Endothelial cell of umbilical vein (primary cell): ENCODE measurements at regions not wholly inside any gene's neighbourhood (a gene's known extent, or its start where the extent isn't known, plus 50 kb on each side); places are given as distances from the start of the nearest gene placed in this dataset.

Experiments
- BruUV-seq: library from RNA; stranded (reverse); fragments of 400-500 nt; replicated peaks from 2 replicates; lab custom pipeline; 2021; lab: Mats Ljungman, UMichigan
- CTCF ChIA-PET: fragments of 300-600, 350-600 bp; sonication (Branson Sonifier 250); formaldehyde crosslinking; loops from one replicate; lab custom pipeline; 2021; ENCODE audit warnings: antibody characterized with exemption, inconsistent platforms; lab: Charles Lee
- POLR2A ChIA-PET: fragments of 300-600, 350-600 bp; sonication (Branson Sonifier 250); formaldehyde crosslinking; loops from one replicate; lab custom pipeline; 2021; ENCODE audit warnings: antibody characterized with exemption, inconsistent platforms; lab: Charles Lee
- DNase-seq: peaks from one replicate; pipeline ENCODE4 v3.0.0-alpha.2; 2011; ENCODE audit warnings: low read depth, low spot score
- FAIRE-seq: peaks from 2 replicates; lab custom pipeline; 2011; peaks lifted over from hg19 to GRCh38; lab: Jason Lieb, UNC
- H2AFZ ChIP-seq: 2 replicates; pipeline ENCODE4 v1.6.0; 2012; ENCODE audit warnings: low read depth, low read length, control low read depth, inconsistent platforms
- H3K27ac ChIP-seq: 2 replicates; pipeline ENCODE4 v1.5.1; 2011; ENCODE audit warnings: low read depth, mild to moderate bottlenecking, control low read depth, low read length, moderate library complexity; ENCODE audit not compliant: insufficient read depth
- H3K27me3 ChIP-seq, 2 experiments: 2 replicates each; pipeline versions ENCODE4 v1.6.0 to v1.6.1; 2011; ENCODE audit warnings: low read length in 2 of 2, mixed read lengths in 1 of 2; ENCODE audit not compliant: control insufficient read depth in 2 of 2, insufficient read depth in 2 of 2
- H3K36me3 ChIP-seq, 2 experiments: 2 replicates in 1 of 2; 3 replicates in 1 of 2; pipeline ENCODE4 v1.5.1; 2011; ENCODE audit warnings: low read length in 2 of 2, mild to moderate bottlenecking in 1 of 2, moderate library complexity in 1 of 2; ENCODE audit not compliant: control insufficient read depth in 2 of 2, insufficient read depth in 2 of 2; ENCODE audit errors: extremely low read depth in 1 of 2
- H3K4me1 ChIP-seq: 3 replicates; pipeline ENCODE4 v1.5.1; 2011; ENCODE audit warnings: mild to moderate bottlenecking, low read length; ENCODE audit not compliant: control insufficient read depth, insufficient read depth; ENCODE audit errors: extremely low read depth
- H3K4me2 ChIP-seq: 2 replicates; pipeline ENCODE4 v1.6.1; 2011; ENCODE audit warnings: low read length, control low read depth, mixed read lengths; ENCODE audit not compliant: insufficient read depth
- H3K4me3 ChIP-seq, 3 experiments: fragments of 200-600 bp in 1 of 3; sonication (generic), shearing (Covaris generic) in 1 of 3; replicated peaks in 1 of 3; 2 replicates each; pipeline ENCODE4 v1.5.1; 2011 to 2016; ENCODE audit warnings: control low read depth in 3 of 3, low read length in 3 of 3, mild to moderate bottlenecking in 2 of 3, inconsistent platforms in 1 of 3, low read depth in 1 of 3, moderate library complexity in 1 of 3; ENCODE audit not compliant: insufficient read depth in 1 of 3
- H3K79me2 ChIP-seq: 2 replicates; pipeline ENCODE4 v1.6.0; 2012; ENCODE audit warnings: low read length, inconsistent platforms; ENCODE audit not compliant: control insufficient read depth, insufficient read depth
- H3K9ac ChIP-seq: replicated peaks from 2 replicates; pipeline ENCODE3; 2011; ENCODE audit warnings: low read length, control low read depth; ENCODE audit not compliant: insufficient read depth; ENCODE audit errors: extremely low read depth
- H3K9me1 ChIP-seq: replicated peaks from 3 replicates; pipeline ENCODE4 v1.6.0; 2011; ENCODE audit warnings: mild to moderate bottlenecking, low read length; ENCODE audit not compliant: control insufficient read depth, insufficient read depth; ENCODE audit errors: extremely low read depth
- H3K9me3 ChIP-seq: replicated peaks from 2 replicates; pipeline ENCODE4 v1.5.1; 2012; ENCODE audit warnings: low read length, inconsistent platforms; ENCODE audit not compliant: control insufficient read depth, insufficient read depth
- H4K20me1 ChIP-seq: replicated peaks from 2 replicates; pipeline ENCODE3; 2011; ENCODE audit warnings: mild to moderate bottlenecking, low read length; ENCODE audit not compliant: control insufficient read depth, insufficient read depth; ENCODE audit errors: extremely low read depth
- CTCF ChIP-seq, 2 donors: IDR thresholded peaks; 1 replicate in 1 of 2; 2 replicates in 1 of 2; pipeline ENCODE4 v1.5.1; 2011; ENCODE audit warnings: low read length in 2 of 2, mild to moderate bottlenecking in 2 of 2, moderate library complexity in 2 of 2, control low read depth in 1 of 2, inconsistent platforms in 1 of 2, low read depth in 1 of 2; ENCODE audit not compliant: insufficient read depth in 1 of 2; ENCODE audit errors: extremely low read depth in 1 of 2
- EZH2 ChIP-seq: IDR thresholded peaks from 2 replicates; pipeline ENCODE4 v1.6.1; 2012; ENCODE audit warnings: borderline replicate concordance, low read depth, mild to moderate bottlenecking, moderate library complexity, low read length, inconsistent platforms; ENCODE audit not compliant: severe bottlenecking
- GATA2 ChIP-seq: IDR thresholded peaks from 2 replicates; pipeline ENCODE4 v1.7.0; 2011; ENCODE audit warnings: low read depth, mild to moderate bottlenecking, moderate library complexity, mixed read lengths, low read length; ENCODE audit not compliant: insufficient read length, insufficient read depth
- JUN ChIP-seq: IDR thresholded peaks from 2 replicates; pipeline ENCODE4 v1.6.1; 2011; ENCODE audit warnings: borderline replicate concordance, low read depth; ENCODE audit not compliant: insufficient read length, insufficient read depth
- MAX ChIP-seq: IDR thresholded peaks from 2 replicates; pipeline ENCODE4 v1.6.1; 2011; ENCODE audit not compliant: insufficient read depth, insufficient read length
- MYC ChIP-seq: IDR thresholded peaks from one replicate; pipeline ENCODE4 v1.6.1; 2011; ENCODE audit warnings: mild to moderate bottlenecking, low read depth, low read length
- dilution Hi-C: fragments of 300-500 bp; cut with MboI; formaldehyde crosslinking; loops from one replicate; pipeline ENCODE4 v1.15.0; 2019; ENCODE audit warnings: low sequenced_read_pairs; ENCODE audit not compliant: extremely low pct_ligation_motif_present
- intact Hi-C: fragments of 100-400 bp; cut with micrococcal nuclease; formaldehyde crosslinking; loops from one replicate; pipeline ENCODE4 v1.10.0; 2022

GRCh38 chr11:134581966-134582769 lies 170.1 kb upstream of the B3GAT1 start:
- ChIA-PET POLR2A (no interaction called here), CTCF (no interaction called here)
- Histone ChIP-seq H3K27me3 (no peaks in the 10 kb centered on the region), H3K36me3 (no peaks in the 10 kb centered on the region), H3K9ac (no peak overlapping the region), H3K79me2 (no peaks in the 10 kb centered on the region), H3K4me2 (no peak overlapping the region), H2AFZ (no peak overlapping the region), H3K27ac (no peak overlapping the region), H3K9me1 (no peaks in the 10 kb centered on the region), H4K20me1 (no peaks in the 10 kb centered on the region), H3K4me1 (no peaks in the 10 kb centered on the region), H3K4me3 (no peak overlapping the region), H3K9me3 (no peaks in the 10 kb centered on the region)
- dilution Hi-C loops (no loop called here), intact Hi-C loops (no loop called here)
- TF ChIP-seq JUN (no peak), CTCF (IDR thresholded peaks at IDR 0.05; ENCODE audit: extremely low read depth in 1 of 2, insufficient read depth in 1 of 2, low read depth in 1 of 2, low read length in 2 of 2) (no peak), GATA2 (no peak), MYC (no peak), MAX (no peak), EZH2 (no peak)
- DNase-seq (no peak), FAIRE-seq (no peak)
- no TSS peak for BruUV-seq
